Neural crest cell (in vitro differentiated cells): ENCODE measurements at regions not wholly inside any gene's neighbourhood (a gene's known extent, or its start where the extent isn't known, plus 50 kb on each side); places are given as distances from the start of the nearest gene placed in this dataset.

Experiments used
- DNase-seq: peaks from one replicate; pipeline ENCODE4 v3.0.0; 2021; ENCODE audit warnings: low read depth, mixed read lengths, low spot score
- H3K27ac Mint-ChIP-seq: one replicate; pipeline ENCODE4 v1.8.0; 2021; ENCODE audit warnings: mild to moderate bottlenecking, mixed read lengths; ENCODE audit not compliant: unreplicated experiment
- H3K27me3 Mint-ChIP-seq: 2 replicates; pipeline ENCODE4 v1.8.0; 2021; ENCODE audit warnings: low read depth, mild to moderate bottlenecking, mixed read lengths
- H3K36me3 Mint-ChIP-seq: 2 replicates; pipeline ENCODE4 v1.8.0; 2021; ENCODE audit warnings: low read depth, mild to moderate bottlenecking, mixed read lengths
- H3K4me1 Mint-ChIP-seq: 2 replicates; pipeline ENCODE4 v1.8.0; 2021; ENCODE audit warnings: mixed read lengths
- H3K4me3 Mint-ChIP-seq: one replicate; pipeline ENCODE4 v1.8.0; 2021; ENCODE audit warnings: mild to moderate bottlenecking, mixed read lengths
- H3K9me3 Mint-ChIP-seq: 2 replicates; pipeline ENCODE4 v1.8.0; 2021; ENCODE audit warnings: mixed read lengths
- CTCF ChIP-seq: fragments of 200-600 bp; sonication (generic); conservative IDR thresholded peaks from 2 replicates; pipeline ENCODE4 v1.5.0; 2021; ENCODE audit warnings: antibody characterized with exemption, mild to moderate bottlenecking

- H3K4me1 Mint-ChIP-seq, result no peaks in the 10 kb centered on the region
- no peaks in the 10 kb centered on the region for H3K36me3 Mint-ChIP-seq
- no peak for TF ChIP-seq CTCF
- DNase-seq, result no peak
- H3K4me3 Mint-ChIP-seq, result no peak overlapping the region
- H3K9me3 Mint-ChIP-seq, result peaks cover 4% of the 10 kb centered on the region
- no peaks in the 10 kb centered on the region for H3K27me3 Mint-ChIP-seq
- no peak overlapping the region for H3K27ac Mint-ChIP-seq
Observed at GRCh38 chr4:53712408-53713020, 121.2 kb upstream of the LNX1 start.

GRCh38 chr4:53711926-53712325, 120.6 kb upstream of the LNX1 start:
- H3K4me3 Mint-ChIP-seq, result no peak overlapping the region
- peaks cover 4% of the 10 kb centered on the region for H3K9me3 Mint-ChIP-seq
- H3K36me3 Mint-ChIP-seq, result no peaks in the 10 kb centered on the region
- no peaks in the 10 kb centered on the region for H3K27me3 Mint-ChIP-seq
- no peaks in the 10 kb centered on the region for H3K4me1 Mint-ChIP-seq
- no peak overlapping the region for H3K27ac Mint-ChIP-seq
- DNase-seq, result no peak
- TF ChIP-seq CTCF, result no peak

GRCh38 chr4:53709693-53710092, 118.4 kb upstream of the LNX1 start:
- H3K9me3 Mint-ChIP-seq, result peaks cover 4% of the 10 kb centered on the region
- no peak overlapping the region for H3K27ac Mint-ChIP-seq
- no peak for TF ChIP-seq CTCF
- H3K4me3 Mint-ChIP-seq, result no peak overlapping the region
- peaks cover 11% of the 10 kb centered on the region for H3K4me1 Mint-ChIP-seq
- H3K36me3 Mint-ChIP-seq, result no peaks in the 10 kb centered on the region
- DNase-seq, result no peak
- no peaks in the 10 kb centered on the region for H3K27me3 Mint-ChIP-seq

- no peak for DNase-seq
- Mint-ChIP-seq H3K27ac (no peak overlapping the region), H3K9me3 (peaks cover 4% of the 10 kb centered on the region), H3K27me3 (no peaks in the 10 kb centered on the region), H3K4me1 (peaks cover 28% of the 10 kb centered on the region), H3K4me3 (no peak overlapping the region), H3K36me3 (no peaks in the 10 kb centered on the region)
- no peak for TF ChIP-seq CTCF
Observed at GRCh38 chr4:53707491-53707890, 116.2 kb upstream of the LNX1 start.

- Mint-ChIP-seq H3K4me1 (peaks cover 37% of the 10 kb centered on the region), H3K27ac (no peak overlapping the region), H3K9me3 (peaks cover 4% of the 10 kb centered on the region), H3K4me3 (no peak overlapping the region), H3K36me3 (no peaks in the 10 kb centered on the region), H3K27me3 (no peaks in the 10 kb centered on the region)
- TF ChIP-seq CTCF, result peak; percentile 62
- no peak for DNase-seq
Observed at GRCh38 chr4:53706422-53707032, 115.2 kb upstream of the LNX1 start.
